ENCODE measurements at regions not wholly inside any gene's neighbourhood (a gene's known extent, or its start where the extent isn't known, plus 50 kb on each side); places are given as distances from the start of the nearest gene placed in this dataset.

GRCh38 chr5:73997960-73998359, 372.0 kb downstream of the ARHGEF28 start:
- no peak for DNase-seq

DNA sequence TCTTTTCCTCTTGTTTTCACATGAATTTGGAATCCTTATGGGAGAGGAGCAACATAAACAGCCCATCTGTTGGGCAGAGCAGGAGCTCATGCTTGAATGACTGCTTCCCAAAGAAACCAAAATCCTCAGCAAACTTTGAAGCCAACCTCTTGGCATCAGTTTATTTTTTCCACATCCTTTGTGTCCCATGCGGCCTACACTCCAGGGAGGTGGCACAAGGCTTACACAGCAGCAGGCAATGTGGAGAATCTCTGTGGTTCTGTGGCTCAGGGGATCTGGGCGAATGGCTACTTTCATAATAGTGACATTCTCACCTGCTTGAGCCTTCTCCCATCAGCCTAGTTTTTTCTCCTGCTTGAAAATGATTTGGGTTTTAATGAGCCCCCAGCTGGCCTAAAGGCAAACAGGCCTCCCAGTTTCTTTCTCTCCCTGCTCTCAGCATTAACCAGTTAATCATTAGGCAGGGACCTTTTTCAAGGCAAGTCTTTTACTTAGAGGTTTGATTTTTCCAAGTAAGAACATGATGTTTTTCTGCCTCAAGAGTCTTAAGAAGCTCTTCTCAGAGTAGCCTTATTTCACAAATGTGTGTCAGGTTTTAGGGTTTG, 370.3 kb downstream of the ARHGEF28 start:
- no peak for DNase-seq

GRCh38 chr5:73994963-73995362, 369.0 kb downstream of the ARHGEF28 start:
- DNase-seq: no peak

Measured in stimulated activated CD4-positive, alpha-beta T cell treated with anti-CD3 and anti-CD28 coated beads, Interleukin-4, amount 100 ng/mL, for 1 hour (primary cell).